Nephron progenitor cell (in vitro differentiated cells): ENCODE measurements at regions not wholly inside any gene's neighbourhood (a gene's known extent, or its start where the extent isn't known, plus 50 kb on each side); places are given as distances from the start of the nearest gene placed in this dataset.

Experiments
- DNase-seq: peaks from one replicate; pipeline ENCODE4 v3.0.0; 2021
- H3K27ac Mint-ChIP-seq: 2 replicates; pipeline ENCODE4 v1.8.0; 2021; ENCODE audit warnings: mild to moderate bottlenecking, moderate library complexity, mixed read lengths
- H3K27me3 Mint-ChIP-seq: 2 replicates; pipeline ENCODE4 v1.8.0; 2021; ENCODE audit warnings: mild to moderate bottlenecking, low read depth, mixed read lengths; ENCODE audit not compliant: poor library complexity
- H3K36me3 Mint-ChIP-seq: 2 replicates; pipeline ENCODE4 v1.8.0; 2021; ENCODE audit warnings: low read depth, mixed read lengths
- H3K4me1 Mint-ChIP-seq: 2 replicates; pipeline ENCODE4 v1.8.0; 2021; ENCODE audit warnings: mixed read lengths
- H3K4me3 Mint-ChIP-seq: 2 replicates; pipeline ENCODE4 v1.8.0; 2021; ENCODE audit warnings: mild to moderate bottlenecking, moderate library complexity, mixed read lengths
- H3K9me3 Mint-ChIP-seq: 2 replicates; pipeline ENCODE4 v1.8.0; 2021; ENCODE audit warnings: mild to moderate bottlenecking, moderate library complexity, mixed read lengths
- TF ChIP-seq, protein P1 (sequence below): fragments of 200-600 bp; sonication (generic); IDR thresholded peaks from 2 replicates; pipeline ENCODE4 v1.5.0; 2021; ENCODE audit warnings: antibody characterized with exemption

GRCh38 chr2:236657215-236657614 lies 87.6 kb downstream of the ACKR3 start:
- Mint-ChIP-seq H3K36me3 (peaks cover 4% of the 10 kb centered on the region), H3K4me3 (no peak overlapping the region), H3K9me3 (peaks cover 11% of the 10 kb centered on the region)

DNA sequence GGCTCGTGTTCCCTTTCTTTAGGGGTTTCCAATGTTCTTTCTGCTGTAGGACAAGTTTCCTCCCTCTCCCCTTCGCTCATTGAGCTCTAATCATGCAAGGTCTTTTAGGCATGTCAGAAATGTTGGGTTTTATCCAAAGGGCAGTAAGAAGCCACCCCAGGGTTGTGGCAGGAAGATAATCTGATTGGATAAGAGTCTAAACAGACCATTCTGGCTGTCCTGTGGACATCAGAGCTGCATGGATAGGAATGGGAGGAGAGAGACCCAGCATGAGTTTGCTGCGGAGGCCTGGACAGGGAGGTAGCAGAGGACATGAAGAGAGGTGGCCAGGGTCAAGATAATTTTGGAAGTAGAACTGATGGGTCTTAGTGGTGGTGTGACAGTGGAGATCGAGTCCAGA lies 88.2 kb downstream of the ACKR3 start:
- TF ChIP-seq, protein P1, sequence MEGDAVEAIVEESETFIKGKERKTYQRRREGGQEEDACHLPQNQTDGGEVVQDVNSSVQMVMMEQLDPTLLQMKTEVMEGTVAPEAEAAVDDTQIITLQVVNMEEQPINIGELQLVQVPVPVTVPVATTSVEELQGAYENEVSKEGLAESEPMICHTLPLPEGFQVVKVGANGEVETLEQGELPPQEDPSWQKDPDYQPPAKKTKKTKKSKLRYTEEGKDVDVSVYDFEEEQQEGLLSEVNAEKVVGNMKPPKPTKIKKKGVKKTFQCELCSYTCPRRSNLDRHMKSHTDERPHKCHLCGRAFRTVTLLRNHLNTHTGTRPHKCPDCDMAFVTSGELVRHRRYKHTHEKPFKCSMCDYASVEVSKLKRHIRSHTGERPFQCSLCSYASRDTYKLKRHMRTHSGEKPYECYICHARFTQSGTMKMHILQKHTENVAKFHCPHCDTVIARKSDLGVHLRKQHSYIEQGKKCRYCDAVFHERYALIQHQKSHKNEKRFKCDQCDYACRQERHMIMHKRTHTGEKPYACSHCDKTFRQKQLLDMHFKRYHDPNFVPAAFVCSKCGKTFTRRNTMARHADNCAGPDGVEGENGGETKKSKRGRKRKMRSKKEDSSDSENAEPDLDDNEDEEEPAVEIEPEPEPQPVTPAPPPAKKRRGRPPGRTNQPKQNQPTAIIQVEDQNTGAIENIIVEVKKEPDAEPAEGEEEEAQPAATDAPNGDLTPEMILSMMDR, result no peak
- Mint-ChIP-seq H3K9me3 (peaks cover 11% of the 10 kb centered on the region), H3K27ac (no peak overlapping the region), H3K27me3 (peaks cover 10% of the 10 kb centered on the region), H3K36me3 (peaks cover 4% of the 10 kb centered on the region), H3K4me3 (no peak overlapping the region), H3K4me1 (peaks cover 72% of the 10 kb centered on the region)
- no peak for DNase-seq

More at GRCh38 chr2:236657215-236657614, 87.6 kb downstream of the ACKR3 start:
- peaks cover 10% of the 10 kb centered on the region for H3K27me3 Mint-ChIP-seq
- peaks cover 66% of the 10 kb centered on the region for H3K4me1 Mint-ChIP-seq
- no peak overlapping the region for H3K27ac Mint-ChIP-seq
- DNase-seq, result no peak
- TF ChIP-seq, protein P1, result no peak

- H3K9me3 Mint-ChIP-seq, result peaks cover 11% of the 10 kb centered on the region
- H3K36me3 Mint-ChIP-seq, result peaks cover 4% of the 10 kb centered on the region
- peaks cover 59% of the 10 kb centered on the region for H3K4me1 Mint-ChIP-seq
- H3K27me3 Mint-ChIP-seq, result peaks cover 21% of the 10 kb centered on the region
- H3K4me3 Mint-ChIP-seq, result no peak overlapping the region
- TF ChIP-seq, protein P1, result no peak
- H3K27ac Mint-ChIP-seq, result no peak overlapping the region
- no peak for DNase-seq
Observed at GRCh38 chr2:236658974-236659757, 89.5 kb downstream of the ACKR3 start.

DNA sequence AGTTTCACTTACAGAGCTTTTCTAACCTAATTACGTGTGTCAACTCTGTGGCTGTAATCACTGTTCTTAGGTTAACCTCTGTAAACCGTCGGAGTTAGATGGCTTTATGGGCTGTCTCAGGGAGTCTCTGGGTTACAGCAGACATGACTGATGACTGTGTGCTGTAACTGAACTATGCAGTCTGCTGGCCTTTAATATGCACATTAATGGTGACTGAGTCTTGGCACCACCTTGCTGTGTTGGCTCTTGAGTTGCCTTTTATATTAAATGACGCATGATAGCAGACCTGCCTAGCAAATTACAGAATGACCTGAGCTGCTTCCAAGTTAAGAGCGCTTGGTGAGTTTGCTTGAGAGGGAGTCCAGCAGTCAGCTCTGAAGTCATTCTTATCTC lies 90.1 kb downstream of the ACKR3 start:
- no peak overlapping the region for H3K4me3 Mint-ChIP-seq
- no peak for DNase-seq

GRCh38 chr2:236661061-236661761 lies 91.6 kb downstream of the ACKR3 start:
- Mint-ChIP-seq H3K4me3 (no peak overlapping the region), H3K9me3 (peaks cover 18% of the 10 kb centered on the region), H3K4me1 (peaks cover 49% of the 10 kb centered on the region), H3K36me3 (peaks cover 6% of the 10 kb centered on the region), H3K27me3 (peaks cover 22% of the 10 kb centered on the region), H3K27ac (no peak overlapping the region)
- DNase-seq, result no peak
- TF ChIP-seq, protein P1, result no peak

More for the DNA sequence above, 90.1 kb downstream of the ACKR3 start:
- H3K27ac Mint-ChIP-seq, result no peak overlapping the region
- H3K9me3 Mint-ChIP-seq, result peaks cover 11% of the 10 kb centered on the region
- peaks cover 21% of the 10 kb centered on the region for H3K27me3 Mint-ChIP-seq
- H3K36me3 Mint-ChIP-seq, result peaks cover 4% of the 10 kb centered on the region
- TF ChIP-seq, protein P1, result no peak
- H3K4me1 Mint-ChIP-seq, result peaks cover 56% of the 10 kb centered on the region
